ENCODE measurements at regions not wholly inside any gene's neighbourhood (a gene's known extent, or its start where the extent isn't known, plus 50 kb on each side); places are given as distances from the start of the nearest gene placed in this dataset.

DNA sequence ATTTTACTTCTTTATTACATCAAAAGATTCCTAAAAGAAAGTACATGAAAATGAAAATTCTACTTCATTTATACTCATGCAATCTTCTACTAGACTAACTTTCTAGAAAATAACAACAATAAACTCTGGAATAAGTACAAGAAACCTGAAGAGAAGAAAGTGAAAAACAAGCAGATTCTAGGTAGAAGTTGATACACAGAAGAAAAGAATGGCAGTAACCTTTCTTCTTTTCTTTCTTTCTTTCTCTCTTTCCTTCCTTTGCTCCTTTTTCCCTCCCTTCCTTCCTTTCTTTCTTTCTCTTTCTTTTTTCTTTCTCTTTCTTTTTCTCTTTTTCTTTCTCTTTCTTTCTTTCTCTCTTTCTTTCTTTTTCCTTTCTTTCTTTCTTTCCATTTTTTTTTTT lies 541.7 kb upstream of the ANKRD30A start:
- no peaks in the 10 kb centered on the region for H3K79me1 ChIP-seq (ENCODE audit: low read length)
- H3K4me3 ChIP-seq (ENCODE audit: low read length) = no peak overlapping the region
- H3K4me1 ChIP-seq (ENCODE audit: control insufficient read depth, low read depth, low read length) = no peaks in the 10 kb centered on the region
- no peak overlapping the region for H3K27ac ChIP-seq (ENCODE audit: low read depth, low read length)
- no peak overlapping the region for H2AK5ac ChIP-seq (ENCODE audit: low read length)
- H3K27me3 ChIP-seq (ENCODE audit: insufficient read depth, low read length, poor library complexity) = no peaks in the 10 kb centered on the region
- H3K36me3 ChIP-seq (ENCODE audit: control insufficient read depth, insufficient read depth, low read length) = no peaks in the 10 kb centered on the region
- no peak overlapping the region for H4K8ac ChIP-seq (ENCODE audit: low read depth, low read length)
- no peak overlapping the region for H3K18ac ChIP-seq (ENCODE audit: low read length)
- H3K79me2 ChIP-seq (ENCODE audit: control insufficient read depth, insufficient read depth, low read length) = no peaks in the 10 kb centered on the region
- no peak overlapping the region for H2BK5ac ChIP-seq (ENCODE audit: low read length)
- no peak overlapping the region for H3K4me2 ChIP-seq (ENCODE audit: low read length)
- no peak overlapping the region for H4K5ac ChIP-seq (ENCODE audit: low read length)
- H3K23ac ChIP-seq (ENCODE audit: low read length) = no peak overlapping the region
- no peak for DNase-seq
- H3K9ac ChIP-seq (ENCODE audit: low read length) = no peak overlapping the region
- H2BK15ac ChIP-seq (replicated peaks; ENCODE audit: low read depth) = no peak overlapping the region
- H2BK120ac ChIP-seq (ENCODE audit: low read depth, low read length) = no peak overlapping the region
- H3K56ac ChIP-seq (ENCODE audit: low read length) = no peak overlapping the region
- H3K4ac ChIP-seq (ENCODE audit: low read depth, low read length) = no peak overlapping the region

DNA sequence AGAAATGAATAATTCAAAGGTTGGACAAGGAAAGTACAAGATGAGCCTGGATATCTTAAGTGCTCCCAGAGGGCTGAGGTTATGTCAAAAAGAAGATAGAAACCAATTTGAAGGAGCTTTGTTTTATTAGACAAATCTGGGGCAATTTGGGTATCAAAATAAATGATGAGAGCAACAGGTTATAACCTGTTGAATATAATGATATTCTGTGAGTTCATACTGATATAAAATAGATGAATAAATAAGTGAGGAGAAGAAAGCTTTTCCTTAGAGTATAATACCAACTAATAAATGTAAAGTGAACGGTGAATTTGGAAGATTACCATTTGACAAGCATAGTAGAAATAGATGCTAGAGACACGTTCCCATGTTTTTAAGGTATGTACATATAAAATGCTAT lies 544.2 kb upstream of the ANKRD30A start:
- Histone ChIP-seq H2BK120ac (ENCODE audit: low read depth, low read length) (no peak overlapping the region), H3K27me3 (ENCODE audit: insufficient read depth, low read length, poor library complexity) (no peaks in the 10 kb centered on the region)
- WGBS (ENCODE audit: extremely low coverage, insufficient coverage, low lambda C conversion rate) = no CpG with 5 or more reads among the region's 2 CpGs

DNA sequence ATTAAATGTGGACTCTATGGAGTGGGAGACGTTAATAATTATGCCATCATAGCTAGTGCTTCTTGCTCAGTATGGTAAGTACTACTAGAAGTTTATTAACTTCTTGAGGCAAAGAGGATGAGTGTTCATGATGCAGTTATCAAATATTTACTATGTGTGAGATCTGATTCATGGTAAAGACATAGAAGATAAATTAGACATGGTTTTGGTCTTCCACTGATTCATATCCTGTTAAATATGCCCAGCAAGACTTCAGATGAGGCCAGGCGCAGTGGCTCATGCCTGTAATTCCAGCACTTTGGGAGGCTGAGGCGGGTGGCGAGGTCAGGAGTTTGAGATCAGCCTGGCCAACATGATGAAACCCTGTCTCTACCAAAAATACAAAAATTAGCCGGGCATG lies 547.1 kb upstream of the ANKRD30A start:
- no peak overlapping the region for H3K18ac ChIP-seq (ENCODE audit: low read length)
- no CpG with 5 or more reads among the region's 5 CpGs for WGBS (ENCODE audit: extremely low coverage, insufficient coverage, low lambda C conversion rate)
- no peaks in the 10 kb centered on the region for H3K79me2 ChIP-seq (ENCODE audit: control insufficient read depth, insufficient read depth, low read length)
- no peaks in the 10 kb centered on the region for H3K79me1 ChIP-seq (ENCODE audit: low read length)
- H4K5ac ChIP-seq (ENCODE audit: low read length) = no peak overlapping the region
- no peak overlapping the region for H3K23ac ChIP-seq (ENCODE audit: low read length)
- H3K4me2 ChIP-seq (ENCODE audit: low read length) = no peak overlapping the region
- no peak overlapping the region for H3K9ac ChIP-seq (ENCODE audit: low read length)
- H3K56ac ChIP-seq (ENCODE audit: low read length) = no peak overlapping the region
- H3K27me3 ChIP-seq (ENCODE audit: insufficient read depth, low read length, poor library complexity) = no peaks in the 10 kb centered on the region
- no peak overlapping the region for H4K8ac ChIP-seq (ENCODE audit: low read depth, low read length)
- H2BK120ac ChIP-seq (ENCODE audit: low read depth, low read length) = no peak overlapping the region
- no peak for DNase-seq
- no peaks in the 10 kb centered on the region for H3K4me1 ChIP-seq (ENCODE audit: control insufficient read depth, low read depth, low read length)
- no peaks in the 10 kb centered on the region for H3K36me3 ChIP-seq (ENCODE audit: control insufficient read depth, insufficient read depth, low read length)
- H3K4ac ChIP-seq (ENCODE audit: low read depth, low read length) = no peak overlapping the region
- H3K27ac ChIP-seq (ENCODE audit: low read depth, low read length) = no peak overlapping the region
- no peak overlapping the region for H2BK15ac ChIP-seq (replicated peaks; ENCODE audit: low read depth)
- no peak overlapping the region for H3K4me3 ChIP-seq (ENCODE audit: low read length)
- no peak overlapping the region for H2BK5ac ChIP-seq (ENCODE audit: low read length)
- H2AK5ac ChIP-seq (ENCODE audit: low read length) = no peak overlapping the region

More for the DNA sequence above, 544.2 kb upstream of the ANKRD30A start:
- H3K4me2 ChIP-seq (ENCODE audit: low read length) = no peak overlapping the region
- H3K4me3 ChIP-seq (ENCODE audit: low read length) = no peak overlapping the region
- H3K4me1 ChIP-seq (ENCODE audit: control insufficient read depth, low read depth, low read length) = no peaks in the 10 kb centered on the region
- H3K36me3 ChIP-seq (ENCODE audit: control insufficient read depth, insufficient read depth, low read length) = no peaks in the 10 kb centered on the region
- no peak overlapping the region for H4K5ac ChIP-seq (ENCODE audit: low read length)
- H3K56ac ChIP-seq (ENCODE audit: low read length) = no peak overlapping the region
- H2AK5ac ChIP-seq (ENCODE audit: low read length) = no peak overlapping the region
- H3K27ac ChIP-seq (ENCODE audit: low read depth, low read length) = no peak overlapping the region
- no peaks in the 10 kb centered on the region for H3K79me1 ChIP-seq (ENCODE audit: low read length)
- no peak overlapping the region for H2BK15ac ChIP-seq (replicated peaks; ENCODE audit: low read depth)
- H3K79me2 ChIP-seq (ENCODE audit: control insufficient read depth, insufficient read depth, low read length) = no peaks in the 10 kb centered on the region
- no peak overlapping the region for H3K9ac ChIP-seq (ENCODE audit: low read length)
- no peak overlapping the region for H2BK5ac ChIP-seq (ENCODE audit: low read length)
- H3K23ac ChIP-seq (ENCODE audit: low read length) = no peak overlapping the region
- H3K18ac ChIP-seq (ENCODE audit: low read length) = no peak overlapping the region
- DNase-seq = no peak
- H3K4ac ChIP-seq (ENCODE audit: low read depth, low read length) = no peak overlapping the region
- H4K8ac ChIP-seq (ENCODE audit: low read depth, low read length) = no peak overlapping the region

DNA sequence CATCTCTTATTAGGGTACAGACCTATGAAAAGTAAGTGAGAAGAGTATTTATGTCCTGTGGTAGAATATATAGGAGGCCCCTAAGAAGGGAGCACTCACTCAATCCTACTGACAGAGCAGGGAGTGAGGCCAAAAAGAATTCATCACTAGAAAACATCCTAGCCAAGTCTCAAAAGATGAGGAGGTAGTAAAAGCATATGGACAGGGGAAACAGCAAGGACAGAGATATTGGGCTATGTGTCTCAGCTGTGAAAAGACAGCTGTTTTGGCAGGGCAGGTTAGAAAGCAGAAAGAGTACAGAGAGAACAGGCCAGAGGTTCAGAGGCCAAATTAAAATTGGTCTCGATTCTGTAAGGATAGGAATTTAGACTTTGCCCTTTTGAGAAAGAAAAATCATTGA lies 548.3 kb upstream of the ANKRD30A start:
- H3K4me2 ChIP-seq (ENCODE audit: low read length) = no peak overlapping the region
- no peaks in the 10 kb centered on the region for H3K79me1 ChIP-seq (ENCODE audit: low read length)
- no peak overlapping the region for H3K4ac ChIP-seq (ENCODE audit: low read depth, low read length)
- no peak overlapping the region for H4K8ac ChIP-seq (ENCODE audit: low read depth, low read length)
- H2BK15ac ChIP-seq (replicated peaks; ENCODE audit: low read depth) = no peak overlapping the region
- WGBS (ENCODE audit: extremely low coverage, insufficient coverage, low lambda C conversion rate) = no CpG with 5 or more reads among the region's 1 CpG
- H3K27ac ChIP-seq (ENCODE audit: low read depth, low read length) = no peak overlapping the region
- H3K27me3 ChIP-seq (ENCODE audit: insufficient read depth, low read length, poor library complexity) = no peaks in the 10 kb centered on the region
- no peak overlapping the region for H3K18ac ChIP-seq (ENCODE audit: low read length)
- H3K4me3 ChIP-seq (ENCODE audit: low read length) = no peak overlapping the region
- no peak overlapping the region for H3K56ac ChIP-seq (ENCODE audit: low read length)
- H3K9ac ChIP-seq (ENCODE audit: low read length) = no peak overlapping the region
- no peak overlapping the region for H2BK120ac ChIP-seq (ENCODE audit: low read depth, low read length)
- no peak overlapping the region for H3K23ac ChIP-seq (ENCODE audit: low read length)
- no peak overlapping the region for H4K5ac ChIP-seq (ENCODE audit: low read length)
- H3K4me1 ChIP-seq (ENCODE audit: control insufficient read depth, low read depth, low read length) = no peaks in the 10 kb centered on the region
- no peak for DNase-seq
- no peaks in the 10 kb centered on the region for H3K79me2 ChIP-seq (ENCODE audit: control insufficient read depth, insufficient read depth, low read length)
- H3K36me3 ChIP-seq (ENCODE audit: control insufficient read depth, insufficient read depth, low read length) = no peaks in the 10 kb centered on the region
- H2BK5ac ChIP-seq (ENCODE audit: low read length) = no peak overlapping the region
- H2AK5ac ChIP-seq (ENCODE audit: low read length) = no peak overlapping the region

DNA sequence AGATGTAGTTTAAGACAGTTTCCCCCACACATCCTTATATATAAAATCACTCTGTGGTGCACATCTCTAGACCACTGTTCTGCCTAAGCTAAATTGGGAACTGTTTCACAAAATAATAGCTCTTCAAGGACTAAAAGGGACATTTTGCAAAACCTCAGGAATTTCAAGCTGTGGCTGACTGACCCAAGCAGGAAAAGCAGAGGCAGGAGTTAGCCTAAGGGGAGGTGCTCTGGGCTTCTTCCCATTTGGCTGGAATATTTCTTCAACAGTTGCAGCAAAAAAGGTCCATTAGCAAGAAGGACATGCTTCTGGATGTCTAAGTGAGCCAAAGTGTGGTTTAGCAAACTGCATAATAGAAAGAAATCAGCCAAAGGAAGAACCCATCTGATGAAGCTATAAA lies 551.2 kb upstream of the ANKRD30A start:
- H3K23ac ChIP-seq (ENCODE audit: low read length) = no peak overlapping the region
- H3K4me2 ChIP-seq (ENCODE audit: low read length) = no peak overlapping the region
- no peak overlapping the region for H4K5ac ChIP-seq (ENCODE audit: low read length)
- H4K8ac ChIP-seq (ENCODE audit: low read depth, low read length) = no peak overlapping the region
- no peaks in the 10 kb centered on the region for H3K27me3 ChIP-seq (ENCODE audit: insufficient read depth, low read length, poor library complexity)
- H3K4me3 ChIP-seq (ENCODE audit: low read length) = no peak overlapping the region
- DNase-seq = no peak
- H3K9ac ChIP-seq (ENCODE audit: low read length) = no peak overlapping the region
- no peak overlapping the region for H3K4ac ChIP-seq (ENCODE audit: low read depth, low read length)
- no peak overlapping the region for H3K18ac ChIP-seq (ENCODE audit: low read length)
- no peak overlapping the region for H3K27ac ChIP-seq (ENCODE audit: low read depth, low read length)
- H2BK15ac ChIP-seq (replicated peaks; ENCODE audit: low read depth) = no peak overlapping the region
- H3K79me2 ChIP-seq (ENCODE audit: control insufficient read depth, insufficient read depth, low read length) = no peaks in the 10 kb centered on the region
- no peak overlapping the region for H2BK120ac ChIP-seq (ENCODE audit: low read depth, low read length)
- H3K4me1 ChIP-seq (ENCODE audit: control insufficient read depth, low read depth, low read length) = no peaks in the 10 kb centered on the region
- no peaks in the 10 kb centered on the region for H3K36me3 ChIP-seq (ENCODE audit: control insufficient read depth, insufficient read depth, low read length)
- no peaks in the 10 kb centered on the region for H3K79me1 ChIP-seq (ENCODE audit: low read length)
- H2BK5ac ChIP-seq (ENCODE audit: low read length) = no peak overlapping the region
- no peak overlapping the region for H2AK5ac ChIP-seq (ENCODE audit: low read length)
- no peak overlapping the region for H3K56ac ChIP-seq (ENCODE audit: low read length)

DNA sequence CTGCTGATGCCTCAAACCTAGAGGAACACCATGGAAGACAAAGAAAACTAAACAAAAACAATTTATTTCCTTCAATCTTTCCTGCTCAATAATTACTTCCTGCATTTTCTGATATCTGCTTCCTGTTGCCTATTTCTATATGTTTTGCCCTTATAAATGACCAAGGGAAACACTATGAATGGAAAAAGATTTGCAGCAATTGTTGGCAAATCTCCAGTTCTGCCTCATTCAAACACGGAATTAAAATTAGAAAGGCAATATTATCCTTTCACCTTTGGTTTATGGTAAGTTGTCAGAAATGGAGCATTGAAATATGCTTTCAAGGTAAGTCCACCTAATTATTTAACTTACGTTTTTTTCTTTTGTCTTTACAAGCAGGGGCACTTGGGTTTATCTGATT lies 552.2 kb upstream of the ANKRD30A start:
- no peak for DNase-seq
- Histone ChIP-seq H3K36me3 (ENCODE audit: control insufficient read depth, insufficient read depth, low read length) (no peaks in the 10 kb centered on the region), H2BK5ac (ENCODE audit: low read length) (no peak overlapping the region), H3K79me2 (ENCODE audit: control insufficient read depth, insufficient read depth, low read length) (no peaks in the 10 kb centered on the region), H3K56ac (ENCODE audit: low read length) (no peak overlapping the region), H4K8ac (ENCODE audit: low read depth, low read length) (no peak overlapping the region), H3K4me2 (ENCODE audit: low read length) (no peak overlapping the region), H3K4me1 (ENCODE audit: control insufficient read depth, low read depth, low read length) (no peaks in the 10 kb centered on the region), H3K4me3 (ENCODE audit: low read length) (no peak overlapping the region), H3K27me3 (ENCODE audit: insufficient read depth, low read length, poor library complexity) (no peaks in the 10 kb centered on the region), H3K79me1 (ENCODE audit: low read length) (no peaks in the 10 kb centered on the region), H3K18ac (ENCODE audit: low read length) (no peak overlapping the region), H2BK120ac (ENCODE audit: low read depth, low read length) (no peak overlapping the region), H4K5ac (ENCODE audit: low read length) (no peak overlapping the region), H2AK5ac (ENCODE audit: low read length) (no peak overlapping the region), H3K9ac (ENCODE audit: low read length) (no peak overlapping the region), H2BK15ac (replicated peaks; ENCODE audit: low read depth) (no peak overlapping the region), H3K23ac (ENCODE audit: low read length) (no peak overlapping the region), H3K4ac (ENCODE audit: low read depth, low read length) (no peak overlapping the region), H3K27ac (ENCODE audit: low read depth, low read length) (no peak overlapping the region)
- WGBS (ENCODE audit: extremely low coverage, insufficient coverage, low lambda C conversion rate) = no CpG with 5 or more reads among the region's 2 CpGs
